HEK293T (cell line): ENCODE measurements at regions not wholly inside any gene's neighbourhood (a gene's known extent, or its start where the extent isn't known, plus 50 kb on each side); places are given as distances from the start of the nearest gene placed in this dataset.

Experiments used
- CTCF ChIA-PET: fragments of 350-600 bp; formaldehyde crosslinking; extraction: SDS; loops from one replicate; lab custom pipeline; 2021; ENCODE audit warnings: antibody characterized with exemption, inconsistent platforms; lab: Yijun Ruan, JAX
- POLR2A ChIA-PET: fragments of 350-600 bp; formaldehyde crosslinking; extraction: SDS; loops from one replicate; lab custom pipeline; 2020; ENCODE audit warnings: antibody characterized with exemption, inconsistent platforms; lab: Yijun Ruan, JAX
- DNase-seq: peaks from one replicate; pipeline ENCODE4 v3.0.0; 2012; ENCODE audit warnings: mixed read lengths; ENCODE audit errors: extremely low spot score
- ARNT ChIP-seq: fragments of 450-650 bp; IDR thresholded peaks from 2 replicates; pipeline ENCODE4 v1.6.1; 2017; ENCODE audit warnings: mild to moderate bottlenecking
- BHLHE40 ChIP-seq: fragments of 450-650 bp; IDR thresholded peaks from 2 replicates; pipeline ENCODE4 v1.6.1; 2016; ENCODE audit warnings: mild to moderate bottlenecking, moderate library complexity, borderline replicate concordance
- CTBP1 ChIP-seq: fragments of 450-650 bp; IDR thresholded peaks from 2 replicates; pipeline ENCODE4 v1.6.1; 2016; ENCODE audit warnings: borderline replicate concordance
- ELF4 ChIP-seq: fragments of 450-650 bp; IDR thresholded peaks from 2 replicates; pipeline ENCODE4 v1.6.1; 2017; ENCODE audit warnings: antibody characterized with exemption
- FOXA1 ChIP-seq: fragments of 450-650 bp; IDR thresholded peaks from 2 replicates; pipeline ENCODE4 v1.6.1; 2016; ENCODE audit warnings: mild to moderate bottlenecking
- FOXK2 ChIP-seq: fragments of 450-650 bp; IDR thresholded peaks from 2 replicates; pipeline ENCODE4 v1.6.1; 2016; ENCODE audit warnings: mild to moderate bottlenecking
- FOXM1 ChIP-seq: fragments of 450-650 bp; IDR thresholded peaks from 2 replicates; pipeline ENCODE4 v1.6.1; 2017; ENCODE audit warnings: mild to moderate bottlenecking, borderline replicate concordance
- HDGF ChIP-seq: fragments of 450-650 bp; IDR thresholded peaks from 2 replicates; pipeline ENCODE4 v1.6.1; 2017; ENCODE audit warnings: antibody characterized with exemption, borderline replicate concordance
- L3MBTL2 ChIP-seq: fragments of 450-650 bp; conservative IDR thresholded peaks from 2 replicates; pipeline ENCODE4 v1.6.1; 2016; ENCODE audit warnings: mild to moderate bottlenecking
- LEF1 ChIP-seq: fragments of 450-650 bp; IDR thresholded peaks from 2 replicates; pipeline ENCODE4 v1.6.1; 2017; ENCODE audit warnings: mild to moderate bottlenecking, borderline replicate concordance
- NFRKB ChIP-seq: fragments of 450-650 bp; IDR thresholded peaks from 2 replicates; pipeline ENCODE4 v1.6.1; 2016; ENCODE audit warnings: mild to moderate bottlenecking, moderate library complexity
- PKNOX1 ChIP-seq: fragments of 450-650 bp; IDR thresholded peaks from 2 replicates; pipeline ENCODE4 v1.6.1; 2016
- SP1 ChIP-seq: fragments of 450-650 bp; IDR thresholded peaks from 2 replicates; pipeline ENCODE4 v1.6.1; 2017
- SUZ12 ChIP-seq: fragments of 450-650 bp; IDR thresholded peaks from 2 replicates; pipeline ENCODE4 v1.6.1; 2016; ENCODE audit warnings: mild to moderate bottlenecking
- TARDBP ChIP-seq: fragments of 450-650 bp; IDR thresholded peaks from 2 replicates; pipeline ENCODE4 v1.6.1; 2016
- ZNF384 ChIP-seq: fragments of 450-650 bp; IDR thresholded peaks from 2 replicates; pipeline ENCODE4 v1.6.1; 2016

GRCh38 chr2:145806546-145806945, 1286.6 kb upstream of the ZEB2 start:
- no peak for DNase-seq
- TF ChIP-seq L3MBTL2, result no peak
- TF ChIP-seq BHLHE40, result no peak
- no peak for TF ChIP-seq LEF1
- TF ChIP-seq HDGF, result no peak
- TF ChIP-seq SP1, result no peak
- TF ChIP-seq CTBP1, result no peak
- TF ChIP-seq PKNOX1, result no peak
- TF ChIP-seq FOXA1, result no peak
- ChIA-PET CTCF (no interaction called here), POLR2A (no interaction called here)

- DNase-seq, result no peak
- TF ChIP-seq TARDBP, result no peak
- no peak for TF ChIP-seq L3MBTL2
- TF ChIP-seq FOXK2, result no peak
- TF ChIP-seq BHLHE40, result no peak
- no peak for TF ChIP-seq HDGF
- TF ChIP-seq PKNOX1, result no peak
- no peak for TF ChIP-seq SP1
- TF ChIP-seq ZNF384, result no peak
- no peak for TF ChIP-seq ARNT
- TF ChIP-seq SUZ12, result no peak
- no peak for TF ChIP-seq NFRKB
- no peak for TF ChIP-seq CTBP1
- no peak for TF ChIP-seq ELF4
- TF ChIP-seq FOXM1, result no peak
- no peak for TF ChIP-seq LEF1
- no peak for TF ChIP-seq FOXA1
- CTCF ChIA-PET, result no interaction called here
- POLR2A ChIA-PET, result no interaction called here
These were observed 1282.2 kb upstream of the ZEB2 start for GRCh38 chr2:145802133-145802532.

GRCh38 chr2:145801210-145801609, 1281.3 kb upstream of the ZEB2 start:
- ChIA-PET CTCF (no interaction called here), POLR2A (no interaction called here)
- TF ChIP-seq NFRKB (no peak), SUZ12 (no peak), ELF4 (no peak), FOXM1 (no peak), SP1 (no peak), LEF1 (no peak), FOXA1 (no peak), PKNOX1 (no peak), HDGF (no peak), FOXK2 (no peak), ZNF384 (no peak), ARNT (no peak), CTBP1 (no peak), TARDBP (no peak), BHLHE40 (no peak), L3MBTL2 (no peak)
- DNase-seq, result no peak

GRCh38 chr2:145800151-145801091, 1280.5 kb upstream of the ZEB2 start:
- TF ChIP-seq NFRKB, result no peak
- no peak for TF ChIP-seq FOXK2
- TF ChIP-seq TARDBP, result no peak
- TF ChIP-seq ZNF384, result no peak
- no peak for TF ChIP-seq SUZ12
- no peak for TF ChIP-seq SP1
- no peak for TF ChIP-seq LEF1
- TF ChIP-seq FOXM1, result no peak
- no peak for DNase-seq
- ChIA-PET POLR2A (no interaction called here), CTCF (no interaction called here)

GRCh38 chr2:145799595-145800108, 1279.7 kb upstream of the ZEB2 start:
- ChIA-PET CTCF (no interaction called here), POLR2A (no interaction called here)
- DNase-seq, result no peak
- TF ChIP-seq TARDBP (no peak), FOXA1 (no peak), HDGF (no peak), ZNF384 (no peak), BHLHE40 (no peak), LEF1 (no peak), FOXK2 (no peak), ELF4 (no peak), PKNOX1 (no peak), SUZ12 (no peak), SP1 (no peak), NFRKB (no peak), CTBP1 (no peak), L3MBTL2 (no peak), FOXM1 (no peak), ARNT (no peak)
